K562 (cell line): ENCODE measurements at regions not wholly inside any gene's neighbourhood (a gene's known extent, or its start where the extent isn't known, plus 50 kb on each side); places are given as distances from the start of the nearest gene placed in this dataset.

ENCODE experiments used
- ATAC-seq: fragments of 200-7000 bp; cut with Tn5 transposase; 3 replicates; pipeline ENCODE4 v1.9.1; 2020; ENCODE audit warnings: moderate library complexity
- BruUV-seq: library from RNA; stranded (reverse); fragments of 400-500 nt; replicated peaks from 2 replicates; lab custom pipeline; 2021; lab: Mats Ljungman, UMichigan
- CTCF ChIA-PET: fragments of 300-600 bp; formaldehyde crosslinking; extraction: SDS; loops from one replicate; lab custom pipeline; 2021; ENCODE audit warnings: low intra/inter-chr PET ratio; lab: Yijun Ruan, JAX
- POLR2A ChIA-PET: fragments of 300-600, 350-650 bp; sonication (Branson Sonifier 250); formaldehyde crosslinking; extraction: SDS; loops from one replicate; lab custom pipeline; 2021; ENCODE audit warnings: antibody characterized with exemption, inconsistent platforms; lab: Yijun Ruan, JAX
- DNase-seq, 4 experiments: peaks; one replicate each; pipeline versions ENCODE4 v3.0.0 to v3.0.0-alpha.2; 2011 to 2018; ENCODE audit warnings: low spot score in 3 of 4, mixed read lengths in 3 of 4; ENCODE audit errors: extremely low read depth in 1 of 4
- FAIRE-seq: peaks from 2 replicates; lab custom pipeline; 2011; peaks lifted over from hg19 to GRCh38; lab: Jason Lieb, UNC
- H2AFZ ChIP-seq: 2 replicates; pipeline ENCODE4 v1.6.0; 2011; ENCODE audit warnings: low read depth, low read length, control low read depth, inconsistent platforms
- H3K27ac ChIP-seq: fragments of 200-600 bp; 3 replicates; pipeline ENCODE4 v1.8.0; 2011; ENCODE audit warnings: low read depth, mild to moderate bottlenecking, control low read depth, inconsistent platforms, low read length, moderate library complexity, mixed read lengths; ENCODE audit errors: extremely low read depth
- H3K27me3 ChIP-seq, 2 experiments: fragments of 300-600 bp in 1 of 2; 2 replicates in 1 of 2; 3 replicates in 1 of 2; pipeline versions ENCODE4 v1.6.0 to v1.8.0; 2011; ENCODE audit warnings: inconsistent platforms in 2 of 2, low read length in 2 of 2, mild to moderate bottlenecking in 1 of 2, mixed read lengths in 1 of 2, moderate library complexity in 1 of 2; ENCODE audit not compliant: control insufficient read depth in 2 of 2, insufficient read depth in 2 of 2
- H3K36me3 ChIP-seq: fragments of 300-600 bp; 3 replicates; pipeline ENCODE4 v1.8.0; 2011; ENCODE audit warnings: mild to moderate bottlenecking, low read length, inconsistent platforms; ENCODE audit not compliant: control insufficient read depth, insufficient read depth
- H3K4me1 ChIP-seq, 2 experiments: fragments of 200-600 bp in 1 of 2; replicated peaks in 1 of 2; 2 replicates in 1 of 2; 3 replicates in 1 of 2; pipeline versions ENCODE4 v1.5.1 to v1.8.0; 2011; ENCODE audit warnings: inconsistent platforms in 2 of 2, low read length in 2 of 2, mild to moderate bottlenecking in 1 of 2, mixed read lengths in 1 of 2, moderate library complexity in 1 of 2; ENCODE audit not compliant: control insufficient read depth in 2 of 2, insufficient read depth in 2 of 2
- H3K4me2 ChIP-seq: 2 replicates; pipeline ENCODE4 v1.6.1; 2011; ENCODE audit warnings: low read length, control low read depth, inconsistent platforms, mixed read lengths; ENCODE audit not compliant: insufficient read depth
- H3K4me3 ChIP-seq: fragments of 200-600 bp; sonication (generic), shearing (Covaris generic); 2 replicates; pipeline ENCODE4 v1.5.1; 2016; ENCODE audit warnings: control low read depth, inconsistent platforms
- H3K79me2 ChIP-seq: fragments of 200-600 bp; 3 replicates; pipeline ENCODE4 v1.8.0; 2011; ENCODE audit warnings: low read length, inconsistent platforms; ENCODE audit not compliant: control insufficient read depth, insufficient read depth
- H3K9ac ChIP-seq, 2 experiments: 2 replicates each; pipeline versions ENCODE4 v1.6.0 to v1.6.1; 2011; ENCODE audit warnings: low read depth in 2 of 2, low read length in 2 of 2, control low read depth in 1 of 2, inconsistent platforms in 1 of 2, mild to moderate bottlenecking in 1 of 2, mixed read lengths in 1 of 2; ENCODE audit not compliant: insufficient read depth in 1 of 2
- H3K9me1 ChIP-seq: one replicate; pipeline ENCODE4 v1.6.0; 2011; ENCODE audit warnings: inconsistent platforms, mild to moderate bottlenecking, low read length, moderate library complexity; ENCODE audit not compliant: control insufficient read depth, insufficient read depth
- H3K9me3 ChIP-seq: replicated peaks from 2 replicates; pipeline ENCODE4 v1.5.1; 2011; ENCODE audit warnings: low read depth, low read length, inconsistent platforms; ENCODE audit not compliant: control insufficient read depth, insufficient read depth
- H4K20me1 ChIP-seq: replicated peaks from 2 replicates; pipeline ENCODE4 v1.6.1; 2011; ENCODE audit warnings: low read length, inconsistent platforms, mixed read lengths; ENCODE audit not compliant: control insufficient read depth, insufficient read depth
- EHMT2 ChIP-seq: fragments of 450-650 bp; IDR thresholded peaks from 2 replicates; pipeline ENCODE4 v1.6.1; 2018; ENCODE audit warnings: antibody characterized with exemption
- SMARCB1 ChIP-seq: IDR thresholded peaks from 2 replicates; pipeline ENCODE4 v1.6.1; 2011; ENCODE audit warnings: improper control_type of control experiment, low read depth; ENCODE audit not compliant: insufficient read length
- WGBS: fragments of 100-300 bp; shearing (Covaris generic); methylation state at CpG from one replicate; pipeline ENCODE4 v1.1.6; 2016; ENCODE audit warnings: low coverage, mixed read lengths; ENCODE audit not compliant: insufficient coverage; ENCODE audit errors: missing lambda C conversion rate; 5-methylcytosine and 5-hydroxymethylcytosine counted together
- in situ Hi-C: fragments of 300-500 bp; cut with MboI; formaldehyde crosslinking; loops from 4 replicates; pipeline ENCODE4 v1.15.0; 2018; ENCODE audit warnings: inconsistent platforms, mixed read lengths
- intact Hi-C: fragments of 100-400 bp; cut with micrococcal nuclease; formaldehyde crosslinking; loops from 2 replicates; pipeline ENCODE4 v1.14.2; 2022
- TF ChIP-seq, protein P1 (sequence below), 2 experiments: fragments of 450-650 bp; IDR thresholded peaks; 2 replicates each; pipeline ENCODE4 v1.6.1; 2018; ENCODE audit warnings: mild to moderate bottlenecking in 2 of 2, low read depth in 1 of 2; ENCODE audit not compliant: partially characterized antibody in 2 of 2

- H3K9me3 ChIP-seq: no peaks in the 10 kb centered on the region
- in situ Hi-C loops (no loop called here), intact Hi-C loops (no loop called here)
- H3K4me3 ChIP-seq: no peak overlapping the region
- no peaks in the 10 kb centered on the region for H3K79me2 ChIP-seq
- BruUV-seq: no TSS peak
- no peak overlapping the region for H3K9ac ChIP-seq
- H3K27me3 ChIP-seq: no peaks in the 10 kb centered on the region
- ATAC-seq (no peak), DNase-seq (no peak), FAIRE-seq (no peak)
- ChIA-PET CTCF (no interaction called here), POLR2A (no interaction called here)
- no peaks in the 10 kb centered on the region for H3K36me3 ChIP-seq
- no peaks in the 10 kb centered on the region; a peak in 1 of 5 replicates for H3K4me1 ChIP-seq
- 52% methylated on average over 7 of the region's 8 CpGs for WGBS
- no peak overlapping the region for H3K27ac ChIP-seq
- no peak overlapping the region for H3K4me2 ChIP-seq
- H4K20me1 ChIP-seq: no peaks in the 10 kb centered on the region
- no peak for TF ChIP-seq SMARCB1
- no peak for TF ChIP-seq EHMT2
- TF ChIP-seq, protein P1, sequence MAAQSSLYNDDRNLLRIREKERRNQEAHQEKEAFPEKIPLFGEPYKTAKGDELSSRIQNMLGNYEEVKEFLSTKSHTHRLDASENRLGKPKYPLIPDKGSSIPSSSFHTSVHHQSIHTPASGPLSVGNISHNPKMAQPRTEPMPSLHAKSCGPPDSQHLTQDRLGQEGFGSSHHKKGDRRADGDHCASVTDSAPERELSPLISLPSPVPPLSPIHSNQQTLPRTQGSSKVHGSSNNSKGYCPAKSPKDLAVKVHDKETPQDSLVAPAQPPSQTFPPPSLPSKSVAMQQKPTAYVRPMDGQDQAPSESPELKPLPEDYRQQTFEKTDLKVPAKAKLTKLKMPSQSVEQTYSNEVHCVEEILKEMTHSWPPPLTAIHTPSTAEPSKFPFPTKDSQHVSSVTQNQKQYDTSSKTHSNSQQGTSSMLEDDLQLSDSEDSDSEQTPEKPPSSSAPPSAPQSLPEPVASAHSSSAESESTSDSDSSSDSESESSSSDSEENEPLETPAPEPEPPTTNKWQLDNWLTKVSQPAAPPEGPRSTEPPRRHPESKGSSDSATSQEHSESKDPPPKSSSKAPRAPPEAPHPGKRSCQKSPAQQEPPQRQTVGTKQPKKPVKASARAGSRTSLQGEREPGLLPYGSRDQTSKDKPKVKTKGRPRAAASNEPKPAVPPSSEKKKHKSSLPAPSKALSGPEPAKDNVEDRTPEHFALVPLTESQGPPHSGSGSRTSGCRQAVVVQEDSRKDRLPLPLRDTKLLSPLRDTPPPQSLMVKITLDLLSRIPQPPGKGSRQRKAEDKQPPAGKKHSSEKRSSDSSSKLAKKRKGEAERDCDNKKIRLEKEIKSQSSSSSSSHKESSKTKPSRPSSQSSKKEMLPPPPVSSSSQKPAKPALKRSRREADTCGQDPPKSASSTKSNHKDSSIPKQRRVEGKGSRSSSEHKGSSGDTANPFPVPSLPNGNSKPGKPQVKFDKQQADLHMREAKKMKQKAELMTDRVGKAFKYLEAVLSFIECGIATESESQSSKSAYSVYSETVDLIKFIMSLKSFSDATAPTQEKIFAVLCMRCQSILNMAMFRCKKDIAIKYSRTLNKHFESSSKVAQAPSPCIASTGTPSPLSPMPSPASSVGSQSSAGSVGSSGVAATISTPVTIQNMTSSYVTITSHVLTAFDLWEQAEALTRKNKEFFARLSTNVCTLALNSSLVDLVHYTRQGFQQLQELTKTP (IDR thresholded peaks at IDR 0.05; ENCODE audit: low read depth in 1 of 2, partially characterized antibody in 2 of 2): no peak
- 0 out of 2 replicates have a peak overlapping the region, but pooled peaks have one; percentile 51 for H2AFZ ChIP-seq
- H3K9me1 ChIP-seq: no peaks in the 10 kb centered on the region
Measured at GRCh38 chr9:70465904-70466303, 51.4 kb upstream of the KLF9 start.
